HEK293 (cell line): ENCODE measurements at regions not wholly inside any gene's neighbourhood (a gene's known extent, or its start where the extent isn't known, plus 50 kb on each side); places are given as distances from the start of the nearest gene placed in this dataset.

Source experiments
- CTCF ChIP-seq: fragments of 450-650 bp; formaldehyde crosslinking; IDR thresholded peaks from 2 replicates; pipeline ENCODE4 v1.5.1; 2016; ENCODE audit warnings: missing biosample characterization, missing genetic modification characterization
- ELK4 ChIP-seq: IDR thresholded peaks from 2 replicates; pipeline ENCODE4 v1.6.1; 2011; ENCODE audit warnings: mild to moderate bottlenecking, low read depth, low read length, borderline replicate concordance
- KLF10 ChIP-seq: fragments of 450-650 bp; IDR thresholded peaks from 2 replicates; pipeline ENCODE4 v1.5.1; 2018; ENCODE audit warnings: missing biosample characterization, mild to moderate bottlenecking, missing genetic modification characterization
- OVOL3 ChIP-seq: fragments of 450-650 bp; formaldehyde crosslinking; IDR thresholded peaks from 2 replicates; pipeline ENCODE4 v1.5.1; 2016; ENCODE audit warnings: missing biosample characterization, missing genetic modification characterization
- YY1 ChIP-seq: fragments of 450-650 bp; formaldehyde crosslinking; IDR thresholded peaks from 2 replicates; pipeline ENCODE4 v1.5.1; 2018; ENCODE audit warnings: missing biosample characterization, missing genetic modification characterization
- ZEB2 ChIP-seq: fragments of 450-650 bp; formaldehyde crosslinking; IDR thresholded peaks from 2 replicates; pipeline ENCODE4 v1.5.1; 2016; ENCODE audit warnings: missing biosample characterization, missing genetic modification characterization
- ZFP3 ChIP-seq: fragments of 450-650 bp; formaldehyde crosslinking; IDR thresholded peaks from 2 replicates; pipeline ENCODE4 v1.5.1; 2016; ENCODE audit warnings: low read depth, missing biosample characterization, missing genetic modification characterization
- ZNF169 ChIP-seq: fragments of 450-650 bp; formaldehyde crosslinking; IDR thresholded peaks from 2 replicates; pipeline ENCODE4 v1.5.1; 2016; ENCODE audit warnings: missing biosample characterization, missing genetic modification characterization
- ZNF174 ChIP-seq: fragments of 450-650 bp; formaldehyde crosslinking; IDR thresholded peaks from 2 replicates; pipeline ENCODE4 v1.5.0; 2017; ENCODE audit warnings: missing biosample characterization, mild to moderate bottlenecking, missing genetic modification characterization
- ZNF501 ChIP-seq: fragments of 450-650 bp; formaldehyde crosslinking; IDR thresholded peaks from 2 replicates; pipeline ENCODE4 v1.5.1; 2016; ENCODE audit warnings: missing biosample characterization, missing genetic modification characterization
- ZNF544 ChIP-seq: fragments of 450-650 bp; formaldehyde crosslinking; IDR thresholded peaks from 2 replicates; pipeline ENCODE4 v1.5.0; 2017; ENCODE audit warnings: missing biosample characterization, missing genetic modification characterization
- ZNF555 ChIP-seq: fragments of 450-650 bp; formaldehyde crosslinking; conservative IDR thresholded peaks from 2 replicates; pipeline ENCODE4 v1.5.1; 2017; ENCODE audit warnings: missing biosample characterization, mild to moderate bottlenecking, missing genetic modification characterization, inconsistent platforms
- ZNF585B ChIP-seq: fragments of 450-650 bp; formaldehyde crosslinking; IDR thresholded peaks from 2 replicates; pipeline ENCODE4 v1.5.1; 2016; ENCODE audit warnings: missing biosample characterization, missing genetic modification characterization
- ZNF629 ChIP-seq: fragments of 450-650 bp; formaldehyde crosslinking; IDR thresholded peaks from 2 replicates; pipeline ENCODE4 v1.5.1; 2017; ENCODE audit warnings: missing biosample characterization, missing genetic modification characterization

- no peak for TF ChIP-seq ZNF544 (tag by site-specific recombination)
- no peak for TF ChIP-seq CTCF (tag by site-specific recombination)
- no peak for TF ChIP-seq OVOL3
- TF ChIP-seq YY1 (tag by site-specific recombination): no peak
- TF ChIP-seq ZNF629: no peak
- TF ChIP-seq ZNF501 (tag by site-specific recombination): no peak
- no peak for TF ChIP-seq KLF10 (tag by site-specific recombination)
- no peak for TF ChIP-seq ZNF169 (tag by site-specific recombination)
- TF ChIP-seq ELK4: no peak
- no peak for TF ChIP-seq ZEB2 (tag by site-specific recombination)
- TF ChIP-seq ZNF555 (tag by site-specific recombination): no peak
- no peak for TF ChIP-seq ZNF585B
- TF ChIP-seq ZNF174 (tag by site-specific recombination): no peak
- no peak for TF ChIP-seq ZFP3
These were observed 80.7 kb upstream of the MAGI2 start for GRCh38 chr7:79534128-79534527.
